ENCODE measurements at regions not wholly inside any gene's neighbourhood (a gene's known extent, or its start where the extent isn't known, plus 50 kb on each side); places are given as distances from the start of the nearest gene placed in this dataset.

GRCh38 chr11:80061056-80061455 is 620.2 kb upstream of the TENM4 start:
- no peak for TF ChIP-seq CTCF (IDR thresholded peaks at IDR 0.05; ENCODE audit: low read depth, low read length, missing control alignments)
- no peak overlapping the region for H3K4me3 ChIP-seq (replicated peaks; ENCODE audit: low read depth, low read length)
- DNase-seq (ENCODE audit: extremely low read depth, low read depth), result no peak

- no peak overlapping the region for H3K4me3 ChIP-seq (replicated peaks; ENCODE audit: low read depth, low read length)
- DNase-seq (ENCODE audit: extremely low read depth, low read depth), result no peak
- TF ChIP-seq CTCF (IDR thresholded peaks at IDR 0.05; ENCODE audit: low read depth, low read length, missing control alignments), result no peak
Observed at GRCh38 chr11:80054582-80055165, 613.8 kb upstream of the TENM4 start.

GRCh38 chr11:80048513-80048912 is 607.7 kb upstream of the TENM4 start:
- DNase-seq (ENCODE audit: extremely low read depth, low read depth), result no peak
- H3K4me3 ChIP-seq (replicated peaks; ENCODE audit: low read depth, low read length), result no peak overlapping the region
- TF ChIP-seq CTCF (IDR thresholded peaks at IDR 0.05; ENCODE audit: low read depth, low read length, missing control alignments), result no peak

- no peak for DNase-seq (ENCODE audit: extremely low read depth, low read depth)
- H3K4me3 ChIP-seq (replicated peaks; ENCODE audit: low read depth, low read length), result no peak overlapping the region
- no peak for TF ChIP-seq CTCF (IDR thresholded peaks at IDR 0.05; ENCODE audit: low read depth, low read length, missing control alignments)
Observed at GRCh38 chr11:80041136-80042000, 600.5 kb upstream of the TENM4 start.

- H3K4me3 ChIP-seq (replicated peaks; ENCODE audit: low read depth, low read length), result no peak overlapping the region
- DNase-seq (ENCODE audit: extremely low read depth, low read depth), result no peak
- TF ChIP-seq CTCF (IDR thresholded peaks at IDR 0.05; ENCODE audit: low read depth, low read length, missing control alignments), result no peak
Observed at GRCh38 chr11:80034801-80035200, 594.0 kb upstream of the TENM4 start.

GRCh38 chr11:80031014-80031600 is 590.3 kb upstream of the TENM4 start:
- no peak for DNase-seq (ENCODE audit: extremely low read depth, low read depth)
- no peak for TF ChIP-seq CTCF (IDR thresholded peaks at IDR 0.05; ENCODE audit: low read depth, low read length, missing control alignments)
- H3K4me3 ChIP-seq (replicated peaks; ENCODE audit: low read depth, low read length), result no peak overlapping the region

All from HFF-Myc (cell line).